D721Med (cell line): ENCODE measurements at regions not wholly inside any gene's neighbourhood (a gene's known extent, or its start where the extent isn't known, plus 50 kb on each side); places are given as distances from the start of the nearest gene placed in this dataset.

ENCODE experiments used
- DNase-seq: peaks from one replicate; pipeline ENCODE4 v3.0.0; 2011; ENCODE audit warnings: low spot score; ENCODE audit not compliant: insufficient read length
- FAIRE-seq: peaks from 2 replicates; lab custom pipeline; 2011; peaks lifted over from hg19 to GRCh38; lab: Jason Lieb, UNC
- CTCF ChIP-seq: IDR thresholded peaks from 2 replicates; pipeline ENCODE4 v1.5.1; 2012; ENCODE audit warnings: mild to moderate bottlenecking, control low read depth; ENCODE audit not compliant: insufficient read depth; ENCODE audit errors: missing control alignments

GRCh38 chr4:165767671-165768070 is 105.4 kb upstream of the TLL1 start:
- FAIRE-seq = no peak
- no peak for TF ChIP-seq CTCF
- DNase-seq = no peak

GRCh38 chr4:165768281-165768680 is 104.8 kb upstream of the TLL1 start:
- DNase-seq (no peak), FAIRE-seq (no peak)
- TF ChIP-seq CTCF = no peak

GRCh38 chr4:165774326-165774725 is 98.7 kb upstream of the TLL1 start:
- DNase-seq (no peak), FAIRE-seq (no peak)
- TF ChIP-seq CTCF = no peak

- no peak for DNase-seq
- no peak for FAIRE-seq
- TF ChIP-seq CTCF = no peak
These were observed 92.9 kb upstream of the TLL1 start for GRCh38 chr4:165779950-165780670.

GRCh38 chr4:165780735-165781134 is 92.3 kb upstream of the TLL1 start:
- no peak for DNase-seq
- no peak for TF ChIP-seq CTCF
- no peak for FAIRE-seq

- DNase-seq (no peak), FAIRE-seq (no peak)
- TF ChIP-seq CTCF = no peak
These were observed 90.4 kb upstream of the TLL1 start for GRCh38 chr4:165782623-165783022.

- no peak for TF ChIP-seq CTCF
- DNase-seq = no peak
- FAIRE-seq = no peak
These were observed 89.4 kb upstream of the TLL1 start for GRCh38 chr4:165783626-165784025.
